Tibial nerve (tissue), 3 donors: ENCODE measurements at regions not wholly inside any gene's neighbourhood (a gene's known extent, or its start where the extent isn't known, plus 50 kb on each side); places are given as distances from the start of the nearest gene placed in this dataset.

Experiments
- CTCF ChIP-seq, 5 experiments: fragments of 200-600 bp in 3 of 5; fragments of 450-650 bp in 2 of 5; sonication (generic) in 3 of 5; IDR thresholded peaks; one replicate each; pipeline ENCODE4 v1.5.1; 2016 to 2019; ENCODE audit warnings: antibody characterized with exemption in 5 of 5, mild to moderate bottlenecking in 3 of 5, moderate library complexity in 2 of 5
- POLR2A ChIP-seq, 2 donors: fragments of 450-650 bp; IDR thresholded peaks; one replicate each; pipeline ENCODE4 v1.6.1; 2017; ENCODE audit warnings: antibody characterized with exemption in 2 of 2, mild to moderate bottlenecking in 2 of 2, moderate library complexity in 2 of 2

- no peak for TF ChIP-seq CTCF (IDR thresholded peaks at IDR 0.05)
- no peak for TF ChIP-seq POLR2A (IDR thresholded peaks at IDR 0.05)
Observed at GRCh38 chr11:121946514-121946913, 169.5 kb downstream of the BLID start.
